IPS-NIHi7 (cell line): ENCODE measurements at regions not wholly inside any gene's neighbourhood (a gene's known extent, or its start where the extent isn't known, plus 50 kb on each side); places are given as distances from the start of the nearest gene placed in this dataset.

ENCODE experiments used
- DNase-seq: peaks from one replicate; pipeline ENCODE4 v3.0.0; 2012; ENCODE audit warnings: mixed read lengths; ENCODE audit errors: extremely low spot score

DNA sequence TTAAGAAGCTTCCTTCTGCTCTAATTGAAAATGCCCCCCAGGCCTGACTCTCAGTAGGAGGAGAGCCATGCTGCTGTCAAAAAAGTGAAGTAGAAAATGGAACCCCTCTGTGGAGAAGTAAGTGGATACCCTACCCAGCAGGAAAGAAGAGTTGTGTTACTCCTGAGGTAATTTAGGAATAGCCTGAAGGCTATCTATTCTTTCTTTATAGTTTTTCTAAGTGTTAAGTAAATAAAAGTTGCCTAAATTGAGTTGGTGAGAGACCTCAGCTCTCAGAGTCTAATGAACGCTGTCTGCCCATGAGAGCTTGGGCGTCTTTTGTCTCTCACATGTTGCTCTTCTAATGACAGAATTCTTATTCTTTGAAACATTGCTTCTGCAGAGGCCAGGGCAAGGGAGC is 116.2 kb downstream of the NSUN3 start:
- DNase-seq, result no peak

DNA sequence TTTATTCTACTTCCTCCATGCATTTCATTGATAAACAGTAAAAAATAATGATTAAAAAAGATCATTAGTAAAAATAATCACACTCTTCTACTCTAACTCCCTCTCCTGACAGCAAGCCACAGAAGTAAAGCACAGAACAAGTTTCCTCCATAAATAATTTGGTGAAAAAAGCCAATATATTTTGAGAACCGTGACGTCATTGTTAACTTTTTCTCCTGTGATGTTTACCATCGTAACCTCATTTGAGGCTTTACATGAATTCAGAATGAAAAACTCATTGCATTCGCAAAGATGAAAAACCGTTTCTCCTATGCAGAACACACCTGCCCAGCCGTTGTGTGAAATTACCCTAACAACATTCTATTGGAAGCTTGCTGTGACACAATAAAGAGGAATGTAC is 120.7 kb downstream of the NSUN3 start:
- no peak for DNase-seq

DNA sequence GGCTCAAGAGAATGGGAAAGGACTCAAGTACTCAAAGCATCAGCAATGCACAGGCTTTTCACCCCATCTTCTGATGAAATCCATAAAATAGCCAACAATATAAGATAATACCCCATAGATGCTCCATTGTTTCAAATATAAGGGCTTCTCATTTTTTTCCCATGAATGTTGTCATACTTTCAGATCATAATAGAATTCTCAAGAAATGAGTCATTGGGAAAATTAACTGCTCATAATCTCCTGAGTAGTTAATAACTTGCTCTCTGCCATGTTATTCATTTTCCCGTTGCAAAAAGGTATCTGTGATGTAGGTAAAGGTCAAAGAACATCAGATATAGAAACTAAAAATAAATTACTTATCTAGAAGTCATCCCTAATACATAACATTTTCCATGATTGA is 121.9 kb downstream of the NSUN3 start:
- DNase-seq, result no peak

DNA sequence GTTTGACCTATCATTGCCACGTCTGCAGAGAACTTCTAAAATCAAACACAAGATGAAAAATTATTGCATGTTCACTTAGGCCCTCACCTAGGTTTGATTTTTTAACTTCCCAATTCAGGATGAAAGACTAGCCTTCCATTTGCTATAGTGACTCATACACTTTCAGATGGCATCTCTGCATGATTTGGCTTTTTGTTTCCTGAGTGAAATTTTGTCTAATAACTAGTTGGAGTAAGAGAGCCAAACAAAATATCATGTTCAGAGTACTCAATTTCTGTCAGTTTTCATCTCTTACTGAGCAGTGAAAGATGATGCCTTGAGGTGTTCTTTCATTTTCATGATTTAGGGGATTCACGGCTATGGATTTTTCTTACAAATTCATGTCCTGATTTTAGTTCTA is 122.9 kb downstream of the NSUN3 start:
- DNase-seq, result no peak

DNA sequence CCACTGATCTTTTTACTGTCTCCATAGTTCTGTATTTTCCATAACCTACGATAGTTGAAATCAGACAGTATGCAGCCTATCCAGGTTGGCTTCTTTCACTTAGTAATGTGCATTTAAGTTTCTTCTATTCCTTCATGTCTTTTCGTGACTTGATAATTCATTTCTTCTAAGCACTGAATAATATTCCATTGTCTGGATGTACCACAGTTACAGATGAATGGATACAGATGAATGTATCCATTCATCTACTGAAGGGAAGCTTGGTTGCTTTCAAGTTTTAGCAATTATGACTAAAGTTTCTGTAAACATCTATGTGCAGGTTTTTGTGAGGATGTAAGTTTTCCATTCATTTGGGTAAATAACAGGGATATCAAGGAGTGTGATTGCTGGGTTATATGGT is 124.8 kb downstream of the NSUN3 start:
- DNase-seq, result no peak

DNA sequence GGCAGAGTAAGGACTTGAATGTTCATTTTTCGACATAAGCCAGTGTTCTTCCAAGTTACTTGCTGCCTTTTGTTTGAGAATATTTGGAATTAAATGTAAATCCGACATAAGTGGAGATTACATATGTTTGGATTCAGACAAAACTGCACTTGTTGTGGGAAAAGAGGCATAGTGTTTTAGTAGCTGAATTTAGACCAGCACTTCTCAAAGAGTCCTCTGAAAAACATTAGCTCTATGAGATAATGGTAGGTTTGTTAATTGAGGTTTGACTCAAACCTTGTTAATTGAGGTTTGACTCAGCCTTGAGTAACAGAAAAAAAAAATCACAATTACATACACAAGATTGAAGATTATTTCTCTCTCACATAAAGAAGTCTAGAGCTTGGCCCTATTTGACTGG is 132.5 kb downstream of the NSUN3 start:
- DNase-seq, result no peak

DNA sequence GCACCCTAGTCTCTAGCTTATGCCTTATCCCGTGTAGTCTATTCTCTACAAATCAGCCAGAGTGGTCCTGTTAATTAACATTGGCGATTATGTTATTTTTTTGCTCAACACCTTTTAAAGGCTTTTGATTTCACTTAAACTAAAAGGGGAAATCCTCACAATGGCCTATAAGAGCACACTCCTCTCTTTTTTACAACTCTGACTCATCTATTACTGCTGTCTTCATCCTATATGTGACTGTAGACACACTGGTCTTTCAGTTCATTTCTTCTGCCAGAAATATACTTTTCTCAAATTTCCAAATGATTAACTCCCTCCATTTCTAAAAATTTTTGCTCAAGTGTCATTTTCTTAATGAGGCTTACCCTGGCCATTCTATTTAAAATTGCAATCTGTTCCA is 143.4 kb downstream of the NSUN3 start:
- DNase-seq, result no peak

DNA sequence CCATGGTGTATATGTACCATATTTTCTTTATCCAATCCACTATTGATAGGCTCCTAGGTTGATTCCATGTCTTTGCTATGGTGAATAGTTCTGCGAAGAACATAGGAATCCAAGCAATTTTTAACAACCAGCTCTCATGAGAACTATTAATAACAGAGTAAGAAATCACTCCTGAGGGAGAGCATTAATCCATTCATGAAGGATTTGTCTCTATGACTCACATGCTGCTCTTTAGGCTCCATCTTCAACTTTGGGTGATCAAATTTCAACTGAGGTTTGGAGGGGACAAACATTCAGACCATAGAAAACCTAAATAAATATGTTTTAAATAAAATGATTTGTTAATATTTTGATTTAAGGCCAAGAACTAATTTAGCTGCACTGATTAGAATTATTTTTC is 147.4 kb downstream of the NSUN3 start:
- DNase-seq, result no peak

DNA sequence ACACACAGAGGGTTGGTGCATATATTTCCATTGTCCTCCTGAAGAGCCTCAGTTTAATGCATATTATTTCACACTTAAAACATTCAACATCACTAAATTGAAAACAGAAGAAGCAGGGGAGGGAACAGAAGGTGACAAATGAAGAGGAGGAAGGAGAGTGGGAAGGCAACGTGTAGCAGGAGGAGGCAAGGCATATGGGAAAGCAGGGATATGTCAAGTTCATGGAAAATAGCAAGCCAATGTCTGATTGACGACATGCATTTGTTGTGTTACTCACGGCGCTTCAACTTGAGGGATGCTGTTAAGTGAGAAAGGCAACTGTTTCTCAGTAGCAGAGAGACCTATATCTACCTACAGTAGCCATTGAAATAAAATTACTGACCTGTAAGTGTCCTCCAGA is 154.5 kb downstream of the NSUN3 start:
- DNase-seq, result no peak

DNA sequence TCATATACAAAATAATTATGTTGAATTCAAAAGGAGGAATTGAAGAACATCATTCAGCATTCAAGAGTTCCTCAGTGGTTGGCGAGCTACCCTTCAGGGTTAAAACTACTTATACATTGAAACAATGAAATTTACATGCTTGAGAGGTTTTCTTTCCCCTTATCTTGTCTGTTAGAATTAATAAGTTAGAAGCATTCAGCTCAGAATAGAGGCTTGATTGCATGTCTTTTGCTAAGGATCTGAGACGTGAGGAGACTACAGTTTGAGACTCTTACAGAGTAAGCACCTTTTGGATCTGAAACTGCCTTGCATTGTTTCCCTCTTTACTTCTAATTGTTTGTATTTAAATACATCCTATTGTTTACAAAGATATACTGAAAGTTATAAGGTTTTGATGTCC is 157.6 kb downstream of the NSUN3 start:
- no peak for DNase-seq

DNA sequence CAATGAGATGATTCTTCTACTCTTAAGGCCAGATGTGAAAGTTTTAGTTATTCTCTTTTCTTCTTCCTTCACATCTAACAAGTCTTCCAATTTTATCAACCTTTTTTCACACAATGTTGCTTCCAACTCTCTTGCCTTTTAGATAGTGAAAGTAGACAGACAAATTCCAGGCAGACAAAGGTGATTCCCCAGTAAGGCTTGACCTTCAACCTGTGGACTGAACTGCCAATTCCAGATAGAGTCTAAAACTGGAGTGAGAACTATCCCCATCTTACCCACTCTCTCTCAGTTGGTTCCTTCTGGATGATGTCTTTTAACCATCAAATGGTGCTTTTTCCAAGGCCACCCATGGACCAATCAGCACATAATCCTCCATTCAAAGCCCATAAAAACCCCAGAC is 159.0 kb downstream of the NSUN3 start:
- DNase-seq, result no peak

DNA sequence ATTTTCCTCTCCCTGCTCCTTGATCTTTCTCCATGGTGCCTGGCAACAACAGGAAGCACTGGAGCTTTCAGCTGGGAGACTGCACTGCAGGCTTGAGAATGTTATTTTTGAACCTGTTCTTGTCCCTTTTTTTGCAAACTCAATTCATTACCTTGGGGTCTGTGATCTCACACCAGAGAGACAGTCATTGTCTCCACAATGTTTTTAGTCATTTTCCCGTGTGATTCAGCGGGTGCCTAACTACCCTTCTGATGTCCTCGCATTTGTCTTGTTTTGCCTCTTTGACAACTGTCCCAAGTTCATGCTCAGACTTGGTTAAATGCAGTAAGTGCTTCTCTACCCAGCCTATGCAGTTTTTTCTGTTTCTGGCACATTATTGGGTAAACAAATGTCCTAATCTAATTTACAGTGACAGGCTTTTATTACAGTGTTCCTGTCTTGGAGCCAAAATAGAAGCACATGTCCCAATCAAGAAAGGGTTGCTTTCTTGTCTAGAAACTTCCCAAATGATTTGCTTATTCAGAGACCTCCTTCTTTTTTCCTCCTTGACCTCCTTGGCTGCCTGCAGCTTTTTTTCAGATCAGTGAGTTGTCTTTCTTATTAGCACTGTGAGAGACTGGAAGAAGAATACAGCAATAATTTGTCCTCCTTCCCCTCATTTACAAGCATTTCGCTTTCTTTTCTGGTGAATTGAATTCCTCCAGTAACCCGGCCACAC is 162.4 kb downstream of the NSUN3 start:
- DNase-seq, result no peak

DNA sequence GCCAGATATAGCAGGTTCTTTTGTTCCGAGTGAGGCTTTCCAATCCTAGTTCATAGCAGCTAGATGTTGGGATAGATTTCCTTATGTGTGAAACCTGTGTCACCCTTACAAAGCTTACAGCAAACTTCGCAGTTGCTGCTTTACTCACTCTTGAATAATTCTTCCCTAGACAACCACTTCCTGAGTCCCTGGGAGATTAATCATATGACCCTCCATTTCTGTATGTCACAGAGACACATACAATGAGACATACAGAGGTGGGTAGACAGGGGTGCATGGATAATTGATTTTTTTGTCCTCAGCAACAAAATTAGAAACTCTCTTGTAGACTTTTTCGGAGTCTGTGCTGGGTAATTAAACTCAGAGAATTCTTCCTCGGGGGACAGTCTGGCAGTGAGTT is 163.2 kb downstream of the NSUN3 start:
- DNase-seq, result no peak

DNA sequence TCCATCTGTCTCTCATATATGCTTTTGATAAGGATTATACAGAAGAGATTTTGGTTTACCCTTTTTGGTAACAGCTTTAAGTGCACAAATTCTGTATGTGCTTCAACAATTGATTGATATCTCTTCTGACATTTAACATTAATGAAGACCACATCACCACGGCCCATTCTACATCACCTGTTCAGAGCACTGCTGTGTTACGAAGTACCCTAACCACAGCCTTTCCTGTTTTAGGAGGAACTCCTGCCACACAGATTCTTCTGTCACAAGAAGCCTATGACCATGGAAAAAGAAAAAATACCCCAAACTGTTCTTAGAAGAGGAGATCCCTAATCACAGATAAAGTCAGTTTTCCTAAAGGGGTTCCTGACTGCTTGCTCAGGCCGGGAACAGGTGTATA is 170.1 kb downstream of the NSUN3 start:
- no peak for DNase-seq

DNA sequence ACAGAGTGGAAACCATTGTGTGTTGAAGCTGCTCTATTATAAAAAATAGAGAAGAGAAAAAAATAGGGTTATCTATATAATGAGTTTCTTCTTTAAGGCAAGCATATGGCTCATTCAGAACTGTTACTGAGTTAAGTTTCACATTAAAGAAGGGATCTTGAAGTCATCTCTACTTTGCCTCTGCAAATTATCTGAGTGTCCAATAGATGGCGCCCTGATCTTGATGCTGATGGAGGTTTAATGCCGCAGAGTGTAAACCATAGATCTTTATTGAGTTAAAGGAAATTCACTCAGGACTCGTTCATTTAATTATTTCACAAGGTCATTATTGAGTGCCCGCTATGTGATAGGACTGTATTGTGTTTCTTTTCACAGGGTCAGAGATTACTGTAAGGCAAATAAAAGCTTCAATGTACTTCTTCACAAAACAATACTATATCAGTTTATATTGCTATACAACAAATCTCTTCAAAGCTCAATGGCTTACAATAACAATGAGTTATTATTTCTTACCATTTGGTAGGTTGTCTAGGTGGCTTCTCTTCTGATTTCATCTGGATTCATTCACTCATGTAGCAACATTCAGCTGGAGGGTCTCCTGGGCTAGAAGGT is 171.4 kb downstream of the NSUN3 start:
- DNase-seq, result peak; percentile 63

DNA sequence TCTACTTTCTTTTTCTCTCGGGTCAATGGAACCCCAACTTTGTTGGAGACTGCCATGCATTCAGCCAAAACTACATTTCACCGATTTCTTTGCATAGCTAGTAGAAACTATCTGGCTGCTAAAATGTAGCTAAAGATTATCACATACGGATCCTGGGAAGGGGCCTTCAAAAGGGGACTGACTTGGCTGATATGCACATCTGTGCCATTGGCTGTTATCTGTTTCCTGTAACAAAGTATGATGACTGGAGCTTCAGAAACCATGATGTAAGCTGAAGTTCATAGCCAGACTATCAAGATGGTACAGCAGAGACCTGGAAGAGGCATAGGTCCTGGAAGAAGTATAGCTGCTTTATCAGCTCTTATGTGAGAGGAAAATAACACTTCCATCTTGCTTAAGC is 179.1 kb downstream of the NSUN3 start:
- DNase-seq, result no peak

DNA sequence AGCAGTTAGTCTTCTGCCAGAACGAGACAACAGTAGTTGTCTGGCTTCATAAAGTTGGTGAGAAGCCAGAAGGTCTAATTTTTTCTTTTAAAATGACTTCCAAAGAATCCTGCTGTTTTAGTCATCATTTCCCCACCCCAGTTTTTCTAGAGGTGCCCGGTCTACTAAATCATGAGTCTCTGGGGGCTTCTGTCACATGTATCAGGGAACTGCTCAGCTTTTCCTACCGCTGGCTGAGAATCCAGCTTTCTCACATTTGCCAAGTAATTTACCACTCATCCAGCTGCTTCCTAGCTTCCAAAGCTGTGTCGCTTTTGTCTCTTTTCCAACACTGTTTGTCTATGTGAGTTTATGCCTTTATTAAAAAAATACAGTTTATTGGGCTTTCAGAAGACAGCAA is 183.3 kb downstream of the NSUN3 start:
- no peak for DNase-seq

DNA sequence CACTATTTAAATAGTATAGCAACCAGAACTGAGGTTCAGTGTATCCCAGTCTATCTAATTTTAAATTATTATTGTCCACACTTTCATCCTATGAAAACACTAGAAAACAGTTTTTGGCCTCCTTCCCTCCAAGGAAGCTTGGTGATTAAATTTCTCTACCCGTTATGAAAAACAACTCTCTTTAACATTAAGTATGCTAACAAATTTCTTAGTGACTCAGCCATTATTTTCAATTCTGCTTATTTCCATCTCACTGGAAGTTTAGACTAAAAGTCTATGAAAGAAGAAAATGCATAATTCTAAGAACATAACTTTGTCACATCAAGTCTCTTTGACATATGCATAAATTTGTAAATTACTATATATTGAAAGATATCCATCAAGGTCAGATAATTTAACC is 185.2 kb downstream of the NSUN3 start:
- no peak for DNase-seq

DNA sequence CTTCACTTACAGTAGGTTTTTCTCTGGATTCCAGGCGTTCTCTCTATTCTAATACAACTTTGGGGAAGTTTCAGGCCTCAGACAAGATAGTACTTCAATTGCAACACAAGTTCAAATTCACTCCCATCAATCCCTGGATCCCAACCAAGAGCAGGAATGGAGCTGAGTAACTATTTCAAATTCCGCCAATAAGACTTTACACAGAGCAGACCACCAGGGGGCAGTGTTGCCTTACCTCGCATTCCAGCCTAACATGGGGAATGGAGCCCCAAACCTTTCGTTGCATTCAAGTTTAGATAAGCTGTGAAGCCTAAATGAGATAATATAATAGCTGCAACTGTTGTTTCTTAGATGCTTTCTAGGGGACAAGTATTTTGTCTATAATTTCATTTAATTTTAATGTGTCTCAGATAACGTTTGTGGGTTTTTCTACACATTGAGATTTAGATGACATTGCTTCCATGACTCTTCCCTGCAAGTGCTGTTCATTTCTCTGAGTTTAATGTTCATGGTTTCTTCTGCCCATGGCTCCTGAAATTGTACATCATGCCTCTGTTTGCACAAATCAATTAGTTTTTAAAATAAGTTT is 186.7 kb downstream of the NSUN3 start:
- DNase-seq, result peak; percentile 80

DNA sequence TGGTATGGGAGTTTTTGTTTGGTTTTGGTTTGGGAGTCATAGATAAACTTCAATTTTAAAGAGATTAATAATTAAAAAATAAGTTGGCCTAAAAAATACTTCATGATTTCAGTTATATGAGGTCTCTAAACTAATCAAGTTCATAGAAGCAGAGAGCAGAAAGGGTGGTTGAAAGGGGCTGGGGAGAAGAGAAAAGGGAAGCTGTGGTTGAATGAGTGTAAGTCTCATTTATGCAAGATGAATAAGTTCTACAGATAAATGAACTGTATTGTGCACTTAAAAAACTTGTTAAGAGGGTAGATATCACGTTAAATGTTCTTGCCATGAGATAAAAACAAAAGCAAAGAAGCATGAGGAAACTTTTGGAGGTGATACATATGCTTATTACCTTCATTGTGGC is 188.7 kb downstream of the NSUN3 start:
- DNase-seq, result no peak

DNA sequence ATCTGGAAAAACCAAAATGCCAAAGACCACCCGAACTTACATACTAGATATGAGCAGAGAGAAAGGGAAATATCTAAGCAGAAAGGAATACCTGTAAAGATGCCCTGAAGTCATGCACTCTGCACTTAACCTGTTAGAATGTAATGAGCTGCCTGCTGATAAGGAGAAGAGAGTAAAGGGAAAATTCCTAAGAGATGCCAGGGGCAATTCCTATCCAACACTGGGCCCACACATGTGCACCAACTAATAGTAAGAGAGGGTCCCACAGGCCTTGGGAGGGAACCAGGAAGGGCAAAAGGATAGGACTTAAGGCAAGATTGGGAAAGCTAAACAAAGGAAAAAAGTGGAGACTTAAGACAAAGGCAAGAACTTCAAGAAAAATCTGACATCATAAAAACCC is 189.5 kb downstream of the NSUN3 start:
- no peak for DNase-seq

DNA sequence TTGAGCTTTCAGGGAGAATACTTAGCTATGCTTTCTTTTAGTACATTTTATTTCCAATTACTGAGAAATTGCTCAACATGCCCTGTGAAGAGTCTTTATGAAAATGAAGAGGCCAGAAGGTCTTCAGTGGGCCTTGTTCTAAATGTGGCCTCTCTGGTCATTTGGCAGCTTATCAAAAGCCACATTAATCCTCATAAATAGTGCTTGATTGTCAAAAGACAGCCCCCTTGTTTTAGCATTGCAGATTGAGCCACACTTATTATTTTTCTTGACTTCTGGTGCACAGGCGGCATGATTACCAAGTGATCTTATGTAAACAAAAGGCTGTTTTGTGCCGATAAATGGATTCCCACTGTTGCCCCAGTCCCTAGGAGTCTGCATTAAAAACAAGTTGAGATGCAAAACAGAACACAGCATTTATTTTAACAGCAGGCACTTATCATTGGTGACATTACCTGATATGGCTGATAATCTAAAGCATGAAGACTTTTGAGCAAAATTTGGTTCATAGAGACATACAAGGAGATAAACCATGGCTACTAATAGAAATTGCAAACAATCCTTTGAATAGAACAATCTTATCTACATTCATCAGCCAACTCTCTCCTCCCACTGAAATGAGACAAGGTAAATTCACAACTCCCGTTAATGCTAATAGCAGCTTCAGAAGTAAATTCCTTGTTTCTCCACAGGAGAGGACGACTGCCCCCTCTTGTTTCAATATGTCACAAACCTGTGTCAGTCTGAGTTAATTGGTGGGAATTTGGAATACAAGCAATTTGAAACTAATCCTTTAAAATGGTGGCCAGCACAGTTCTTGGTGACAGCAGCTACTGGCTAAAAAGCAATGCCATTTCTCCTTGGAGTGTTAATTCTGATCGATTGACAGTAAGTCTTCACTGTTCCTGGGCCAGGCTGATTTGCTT is 194.3 kb downstream of the NSUN3 start:
- peak; percentile 25 for DNase-seq

DNA sequence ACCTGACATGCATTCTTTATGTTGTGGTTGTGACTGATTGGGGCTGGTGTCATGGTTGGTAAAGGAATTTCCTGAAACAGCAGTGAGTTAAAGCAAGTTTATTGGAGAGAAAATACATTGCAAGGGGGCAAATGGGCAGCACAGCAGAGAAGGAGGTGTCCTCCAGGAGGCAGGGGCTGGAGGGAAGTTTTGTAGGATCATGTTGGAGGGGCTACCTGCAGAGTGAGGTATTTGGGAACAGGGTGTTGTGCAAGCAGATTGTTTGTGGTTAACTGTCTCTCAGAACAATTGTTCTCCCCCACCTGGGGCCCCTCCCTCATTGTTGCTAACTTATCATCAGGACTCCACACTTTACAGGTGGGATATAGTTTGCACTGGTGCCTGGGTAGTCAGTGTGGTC is 196.0 kb downstream of the NSUN3 start:
- DNase-seq, result no peak
